Kidney glomerular epithelial cell (primary cell): ENCODE measurements at regions not wholly inside any gene's neighbourhood (a gene's known extent, or its start where the extent isn't known, plus 50 kb on each side); places are given as distances from the start of the nearest gene placed in this dataset.

ENCODE experiments used
- DNase-seq: peaks from one replicate; lab custom pipeline; 2025; lab: John Stamatoyannopoulos, UW

- no peak for DNase-seq
These were observed 125.8 kb downstream of the NTMT2 start for GRCh38 chr1:170271430-170272161.

GRCh38 chr1:170273291-170274130 is 127.8 kb downstream of the NTMT2 start:
- DNase-seq, result no peak

DNA sequence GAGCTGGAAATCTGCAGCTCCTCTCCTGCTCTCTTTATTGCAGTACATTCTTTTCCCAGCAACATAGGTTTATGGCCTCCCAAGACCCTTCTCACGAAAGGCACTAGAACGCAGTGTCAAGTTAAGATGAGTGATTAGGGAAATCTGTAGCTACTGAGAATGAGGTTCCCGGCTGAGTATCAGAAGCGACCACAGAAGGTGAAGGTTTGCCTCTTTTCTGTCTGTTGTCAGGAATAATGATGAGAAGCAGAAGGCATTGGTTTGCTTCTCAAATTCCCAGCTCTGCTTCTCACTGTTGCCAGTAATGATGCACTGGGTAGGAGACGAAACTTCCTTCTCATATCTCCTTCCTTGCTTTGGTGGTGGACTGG is 128.4 kb downstream of the NTMT2 start:
- DNase-seq, result no peak

GRCh38 chr1:170277985-170278384 is 132.2 kb downstream of the NTMT2 start:
- no peak for DNase-seq

GRCh38 chr1:170284016-170284415 is 138.3 kb downstream of the NTMT2 start:
- no peak for DNase-seq

DNA sequence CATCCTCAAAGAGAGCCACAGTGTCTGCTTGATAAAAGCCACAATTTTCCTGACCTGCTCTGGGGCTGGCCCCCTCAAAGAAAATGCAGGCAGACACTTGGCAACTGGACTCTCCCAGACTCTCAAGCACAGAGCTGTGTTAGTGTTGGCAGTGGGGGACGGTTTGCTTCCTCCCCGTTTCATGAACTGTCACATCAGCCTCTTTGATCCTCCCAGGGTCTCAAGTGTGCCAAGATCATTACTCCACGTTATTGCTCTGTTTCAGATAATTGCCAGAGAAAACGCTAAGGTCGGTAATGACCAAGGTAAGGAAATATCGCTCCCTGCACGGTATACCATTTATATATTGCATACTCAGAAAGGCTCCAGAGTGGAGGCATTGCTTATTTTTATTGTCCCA is 138.8 kb downstream of the NTMT2 start:
- no peak for DNase-seq

GRCh38 chr1:170284951-170285350 is 139.2 kb downstream of the NTMT2 start:
- peak; percentile 2 for DNase-seq

- no peak for DNase-seq
These were observed 142.4 kb downstream of the NTMT2 start for GRCh38 chr1:170288155-170288554.

DNA sequence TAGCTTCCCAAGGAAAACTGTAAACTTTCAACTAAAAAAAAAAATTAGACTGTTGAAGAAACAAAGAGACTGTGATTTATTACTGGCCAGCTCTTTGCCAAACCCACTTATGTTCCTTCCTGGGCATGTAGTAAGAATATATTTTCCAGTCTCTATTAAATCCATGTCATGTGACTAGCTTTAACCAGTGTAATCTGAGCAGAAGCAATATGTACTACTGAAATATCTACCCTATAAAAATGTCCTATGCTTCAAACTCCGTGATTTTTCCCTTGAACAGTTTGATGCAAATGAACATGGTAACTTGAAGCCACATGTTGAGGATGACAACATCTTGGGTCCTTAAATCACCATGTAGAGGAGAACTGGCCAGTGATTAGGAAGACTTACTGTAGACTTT is 144.5 kb downstream of the NTMT2 start:
- no peak for DNase-seq

GRCh38 chr1:170290991-170291390 is 145.2 kb downstream of the NTMT2 start:
- DNase-seq, result no peak

GRCh38 chr1:170291516-170291915 is 145.8 kb downstream of the NTMT2 start:
- no peak for DNase-seq

- no peak for DNase-seq
These were observed 150.5 kb downstream of the NTMT2 start for GRCh38 chr1:170296211-170296610.

DNA sequence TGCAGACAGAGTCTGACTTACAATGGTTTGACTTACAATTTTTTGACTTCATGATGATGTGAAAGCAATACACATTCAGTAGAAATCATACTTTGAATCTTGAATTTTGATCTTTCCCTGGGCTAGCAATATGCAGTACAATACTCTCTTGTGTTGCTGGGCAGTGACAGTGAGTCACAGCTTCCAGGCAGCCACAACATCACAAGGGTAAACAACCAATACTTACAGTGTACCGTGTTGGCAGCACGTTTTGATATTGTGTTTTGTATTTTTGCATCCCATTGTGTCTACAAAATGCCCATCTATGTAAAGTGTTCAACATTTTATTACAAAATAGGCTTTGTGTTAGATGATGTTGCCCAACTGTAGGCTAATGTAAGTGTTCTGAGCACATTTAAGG is 150.9 kb downstream of the NTMT2 start:
- DNase-seq, result no peak

GRCh38 chr1:170301596-170301995 is 155.8 kb downstream of the NTMT2 start:
- DNase-seq, result no peak

GRCh38 chr1:170303034-170303433 is 157.3 kb downstream of the NTMT2 start:
- no peak for DNase-seq

DNA sequence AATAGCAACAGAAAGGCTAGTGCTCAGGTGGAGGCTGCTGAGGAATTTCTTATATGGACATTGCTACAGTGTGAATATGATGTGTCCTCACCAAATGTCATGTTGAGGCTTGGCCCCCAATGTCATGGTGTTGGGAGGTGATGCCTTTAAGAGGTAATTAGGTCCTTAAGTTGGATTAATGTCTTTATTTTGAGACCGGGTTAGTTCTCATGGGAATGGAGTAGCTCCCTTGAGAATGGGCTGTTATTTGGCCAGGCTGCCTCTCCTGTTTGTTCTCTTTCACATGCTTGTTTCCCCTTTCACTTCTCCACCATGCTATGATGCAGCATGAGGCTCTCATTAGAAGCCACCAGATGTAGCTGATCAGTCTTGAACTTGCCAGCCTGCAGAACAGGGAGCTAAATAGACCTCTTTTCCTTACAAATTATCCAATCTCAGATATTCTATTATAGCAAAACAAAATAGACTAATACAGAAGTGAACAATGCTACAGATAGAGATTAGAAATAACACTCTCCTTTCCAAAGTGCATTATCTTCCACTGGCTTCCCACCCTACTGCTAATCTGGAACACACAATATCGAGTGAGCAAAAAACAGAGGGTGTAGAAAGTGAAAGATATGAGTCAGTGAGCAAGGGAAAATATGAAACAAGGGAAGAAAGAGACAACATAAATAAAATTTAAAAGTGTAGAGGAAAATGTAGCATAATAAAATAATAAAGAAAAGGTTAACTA is 160.2 kb downstream of the NTMT2 start:
- DNase-seq, result no peak

DNA sequence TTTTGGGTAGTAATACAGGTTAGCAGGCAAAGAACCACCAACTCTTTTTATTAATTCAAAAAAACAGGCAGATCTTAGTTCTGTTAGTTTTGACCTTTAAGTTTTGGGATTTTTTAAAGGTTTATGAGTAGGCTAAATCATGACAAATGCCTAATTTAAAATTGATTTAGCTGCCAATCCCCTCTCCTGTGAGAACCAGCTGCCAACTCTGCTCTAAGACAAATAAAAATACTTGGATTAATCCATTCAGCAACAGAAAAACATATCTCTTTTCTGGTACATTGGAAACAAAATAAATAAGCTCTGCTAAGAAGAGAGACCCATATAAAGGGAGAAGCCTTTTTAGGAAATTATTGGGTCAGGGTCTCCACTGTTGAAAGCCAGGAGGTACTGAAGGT is 160.8 kb downstream of the NTMT2 start:
- no peak for DNase-seq

DNA sequence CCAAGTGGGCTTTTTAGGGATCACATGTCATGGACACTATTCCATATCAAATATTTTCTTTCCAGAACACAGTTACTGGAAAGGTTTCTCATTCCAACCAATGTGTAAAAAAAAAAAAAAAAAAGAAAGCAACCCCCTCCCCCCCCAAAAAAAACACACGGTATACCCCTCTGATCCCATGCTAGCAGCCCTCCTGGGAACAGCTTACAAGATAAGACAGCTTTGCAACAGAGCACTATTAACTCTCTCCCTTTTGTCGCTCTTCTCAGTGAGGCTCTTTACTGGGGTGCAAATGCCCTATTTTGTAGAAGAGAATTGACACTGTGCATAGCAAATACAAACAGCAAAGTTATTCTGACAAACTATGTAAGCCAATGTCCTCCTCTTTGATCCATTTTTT is 161.2 kb downstream of the NTMT2 start:
- no peak for DNase-seq

DNA sequence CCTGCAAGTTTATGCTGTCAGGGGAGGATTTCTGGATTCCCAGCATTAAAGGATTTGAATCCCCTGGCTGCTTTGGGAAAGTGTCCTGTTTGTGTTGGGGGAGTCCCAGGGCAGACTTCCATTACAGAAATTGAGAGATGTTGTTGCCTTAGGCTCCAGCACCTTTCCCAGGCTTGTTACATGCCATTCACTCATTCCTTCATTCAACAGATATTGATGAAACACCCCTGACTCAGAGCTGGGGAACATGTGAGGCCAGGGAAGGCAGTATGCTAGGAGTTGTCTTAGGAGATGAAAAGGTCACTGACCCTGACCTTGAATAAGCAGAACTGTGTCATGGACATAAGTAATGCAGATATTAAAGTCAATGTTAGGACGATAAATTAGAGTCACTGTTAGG is 161.7 kb downstream of the NTMT2 start:
- DNase-seq, result no peak

GRCh38 chr1:170309389-170310013 is 163.7 kb downstream of the NTMT2 start:
- DNase-seq, result no peak

DNA sequence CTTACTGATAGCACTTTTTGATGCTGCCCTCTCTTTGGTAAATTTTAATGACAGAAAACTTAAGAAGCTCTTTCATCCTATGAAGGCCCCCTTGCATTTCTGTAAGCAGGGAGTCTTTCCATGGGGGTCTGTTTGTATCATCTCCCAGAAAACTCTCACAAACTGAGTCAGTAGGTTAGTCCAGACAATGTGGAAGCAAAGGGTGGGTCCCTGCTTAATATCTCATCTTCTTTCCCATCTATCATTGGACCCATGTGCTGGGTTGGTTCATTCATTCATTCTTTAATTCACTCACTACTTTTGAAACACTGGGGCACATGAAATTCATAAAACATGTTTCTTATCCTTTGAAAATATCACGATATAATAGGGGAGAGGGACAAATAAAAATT is 164.3 kb downstream of the NTMT2 start:
- no peak for DNase-seq

- no peak for DNase-seq
These were observed 165.2 kb downstream of the NTMT2 start for GRCh38 chr1:170310951-170311350.
